KMS-11 (cell line): ENCODE measurements at regions not wholly inside any gene's neighbourhood (a gene's known extent, or its start where the extent isn't known, plus 50 kb on each side); places are given as distances from the start of the nearest gene placed in this dataset.

Experiments
- H2AFZ ChIP-seq: fragments of 200-600 bp; sonication (generic); 2 replicates; pipeline ENCODE4 v1.6.1; 2016; ENCODE audit warnings: antibody characterized with exemption, mixed run types, low read depth
- H3K27ac ChIP-seq: fragments of 200-600 bp; sonication (generic); 2 replicates; pipeline ENCODE4 v1.6.1; 2016; ENCODE audit warnings: mild to moderate bottlenecking, mixed run types
- H3K27me3 ChIP-seq: fragments of 200-600 bp; sonication (generic); 2 replicates; pipeline ENCODE4 v1.6.1; 2017; ENCODE audit warnings: mild to moderate bottlenecking, low read depth, mixed run types, moderate library complexity; ENCODE audit not compliant: insufficient read depth
- H3K36me3 ChIP-seq: fragments of 200-600 bp; sonication (generic); 2 replicates; pipeline ENCODE4 v1.6.1; 2017; ENCODE audit warnings: mild to moderate bottlenecking, mixed run types; ENCODE audit not compliant: insufficient read depth
- H3K4me1 ChIP-seq: fragments of 200-600 bp; sonication (generic); 2 replicates; pipeline ENCODE4 v1.6.1; 2016; ENCODE audit warnings: mild to moderate bottlenecking, low read depth, mixed run types; ENCODE audit not compliant: poor library complexity, severe bottlenecking
- H3K4me2 ChIP-seq: fragments of 200-600 bp; sonication (generic); 2 replicates; pipeline ENCODE4 v1.7.0; 2016; ENCODE audit warnings: mild to moderate bottlenecking, mixed run types
- H3K4me3 ChIP-seq: fragments of 200-600 bp; sonication (generic); IDR thresholded peaks from 2 replicates; pipeline ENCODE4 v1.6.1; 2017; ENCODE audit warnings: low read depth, low read length, mixed read lengths; ENCODE audit not compliant: insufficient read depth
- H3K79me2 ChIP-seq: fragments of 200-600 bp; sonication (generic); 2 replicates; pipeline ENCODE4 v1.6.1; 2016; ENCODE audit warnings: low read depth, mixed run types; ENCODE audit not compliant: insufficient read depth
- H3K9ac ChIP-seq: fragments of 200-600 bp; sonication (generic); 2 replicates; pipeline ENCODE4 v1.6.1; 2016; ENCODE audit warnings: mild to moderate bottlenecking, mixed run types
- H4K20me1 ChIP-seq: fragments of 200-600 bp; sonication (generic); 2 replicates; pipeline ENCODE4 v1.6.1; 2016; ENCODE audit warnings: mild to moderate bottlenecking, mixed run types; ENCODE audit not compliant: insufficient read depth
- CTCF ChIP-seq: fragments of 200-600 bp; sonication (generic); conservative IDR thresholded peaks from 2 replicates; pipeline ENCODE4 v1.6.1; 2017; ENCODE audit warnings: low read depth, mild to moderate bottlenecking, antibody characterized with exemption, low read length, moderate library complexity, mixed read lengths

GRCh38 chr1:194039578-194039977 lies 853.2 kb upstream of the B3GALT2 start:
- Histone ChIP-seq H2AFZ (no peak overlapping the region), H3K27ac (no peak overlapping the region), H3K9ac (no peak overlapping the region), H3K4me1 (no peaks in the 10 kb centered on the region), H3K4me3 (no peak overlapping the region), H3K27me3 (no peaks in the 10 kb centered on the region), H3K79me2 (no peaks in the 10 kb centered on the region), H3K36me3 (no peaks in the 10 kb centered on the region), H3K4me2 (no peak overlapping the region), H4K20me1 (no peaks in the 10 kb centered on the region)
- TF ChIP-seq CTCF: no peak

- Histone ChIP-seq H3K4me2 (no peak overlapping the region), H3K4me1 (no peaks in the 10 kb centered on the region), H2AFZ (no peak overlapping the region), H4K20me1 (no peaks in the 10 kb centered on the region), H3K4me3 (no peak overlapping the region), H3K27me3 (no peaks in the 10 kb centered on the region), H3K9ac (no peak overlapping the region), H3K79me2 (no peaks in the 10 kb centered on the region), H3K27ac (no peak overlapping the region), H3K36me3 (no peaks in the 10 kb centered on the region)
- no peak for TF ChIP-seq CTCF
Observed at GRCh38 chr1:194033646-194034045, 847.2 kb upstream of the B3GALT2 start.

GRCh38 chr1:194028002-194028401 lies 841.6 kb upstream of the B3GALT2 start:
- Histone ChIP-seq H2AFZ (no peak overlapping the region), H3K27me3 (no peaks in the 10 kb centered on the region), H3K4me3 (no peak overlapping the region), H3K36me3 (no peaks in the 10 kb centered on the region), H3K9ac (no peak overlapping the region), H3K79me2 (no peaks in the 10 kb centered on the region), H4K20me1 (no peaks in the 10 kb centered on the region), H3K27ac (no peak overlapping the region), H3K4me2 (no peak overlapping the region), H3K4me1 (no peaks in the 10 kb centered on the region)
- no peak for TF ChIP-seq CTCF

- Histone ChIP-seq H3K4me2 (no peak overlapping the region), H3K27me3 (no peaks in the 10 kb centered on the region), H4K20me1 (no peaks in the 10 kb centered on the region), H3K9ac (no peak overlapping the region), H3K79me2 (no peaks in the 10 kb centered on the region), H3K4me3 (no peak overlapping the region), H2AFZ (no peak overlapping the region), H3K4me1 (no peaks in the 10 kb centered on the region), H3K36me3 (no peaks in the 10 kb centered on the region), H3K27ac (no peak overlapping the region)
- TF ChIP-seq CTCF: no peak
Observed at GRCh38 chr1:194026422-194026821, 840.0 kb upstream of the B3GALT2 start.

GRCh38 chr1:194024659-194025058 lies 838.2 kb upstream of the B3GALT2 start:
- Histone ChIP-seq H3K36me3 (no peaks in the 10 kb centered on the region), H3K4me3 (no peak overlapping the region), H3K79me2 (no peaks in the 10 kb centered on the region), H3K27me3 (no peaks in the 10 kb centered on the region), H3K9ac (no peak overlapping the region), H3K27ac (no peak overlapping the region), H3K4me1 (no peaks in the 10 kb centered on the region), H4K20me1 (no peaks in the 10 kb centered on the region), H2AFZ (no peak overlapping the region), H3K4me2 (no peak overlapping the region)
- TF ChIP-seq CTCF: no peak
